OCI-LY7 (cell line): ENCODE measurements at regions not wholly inside any gene's neighbourhood (a gene's known extent, or its start where the extent isn't known, plus 50 kb on each side); places are given as distances from the start of the nearest gene placed in this dataset.

Source experiments
- EZH2phosphoT487 ChIP-seq: fragments of 200-600 bp; sonication (generic); IDR thresholded peaks from 2 replicates; pipeline ENCODE4 v1.6.1; 2018; ENCODE audit warnings: low read depth, borderline replicate concordance, mild to moderate bottlenecking, mixed run types, antibody characterized with exemption, low read length, moderate library complexity, mixed read lengths
- TF ChIP-seq, protein P1 (sequence below): fragments of 200-600 bp; sonication (generic); conservative IDR thresholded peaks from 2 replicates; pipeline ENCODE4 v1.5.1; 2014; ENCODE audit warnings: mild to moderate bottlenecking, antibody characterized with exemption, low read length, moderate library complexity, mixed read lengths

DNA sequence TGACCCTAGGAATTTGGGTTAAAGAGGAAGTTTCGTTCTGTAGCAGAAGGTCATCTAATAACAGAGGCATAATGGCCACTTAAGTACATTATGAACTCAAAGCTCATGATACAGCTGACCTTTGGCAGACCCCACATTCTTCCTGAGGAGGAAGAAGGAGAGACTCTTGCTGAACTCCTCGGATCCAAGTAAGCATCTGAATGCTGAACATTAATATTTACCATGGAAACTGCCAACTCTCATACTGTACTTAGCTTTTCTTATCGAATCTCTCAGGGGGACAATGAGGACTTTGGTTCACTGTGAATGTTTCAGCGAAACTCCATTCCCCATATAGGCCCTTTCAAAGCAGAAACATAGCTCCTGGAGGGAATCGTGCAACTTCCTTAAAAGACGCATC lies 781.4 kb upstream of the GYPC start:
- TF ChIP-seq, protein P1, sequence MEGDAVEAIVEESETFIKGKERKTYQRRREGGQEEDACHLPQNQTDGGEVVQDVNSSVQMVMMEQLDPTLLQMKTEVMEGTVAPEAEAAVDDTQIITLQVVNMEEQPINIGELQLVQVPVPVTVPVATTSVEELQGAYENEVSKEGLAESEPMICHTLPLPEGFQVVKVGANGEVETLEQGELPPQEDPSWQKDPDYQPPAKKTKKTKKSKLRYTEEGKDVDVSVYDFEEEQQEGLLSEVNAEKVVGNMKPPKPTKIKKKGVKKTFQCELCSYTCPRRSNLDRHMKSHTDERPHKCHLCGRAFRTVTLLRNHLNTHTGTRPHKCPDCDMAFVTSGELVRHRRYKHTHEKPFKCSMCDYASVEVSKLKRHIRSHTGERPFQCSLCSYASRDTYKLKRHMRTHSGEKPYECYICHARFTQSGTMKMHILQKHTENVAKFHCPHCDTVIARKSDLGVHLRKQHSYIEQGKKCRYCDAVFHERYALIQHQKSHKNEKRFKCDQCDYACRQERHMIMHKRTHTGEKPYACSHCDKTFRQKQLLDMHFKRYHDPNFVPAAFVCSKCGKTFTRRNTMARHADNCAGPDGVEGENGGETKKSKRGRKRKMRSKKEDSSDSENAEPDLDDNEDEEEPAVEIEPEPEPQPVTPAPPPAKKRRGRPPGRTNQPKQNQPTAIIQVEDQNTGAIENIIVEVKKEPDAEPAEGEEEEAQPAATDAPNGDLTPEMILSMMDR: no peak
- TF ChIP-seq EZH2phosphoT487: no peak
